Stimulated activated CD8-positive, alpha-beta memory T cell treated with anti-CD3 and anti-CD28 coated beads, Interleukin-4, amount 100 ng/mL, for 1 hour (primary cell): ENCODE measurements at regions not wholly inside any gene's neighbourhood (a gene's known extent, or its start where the extent isn't known, plus 50 kb on each side); places are given as distances from the start of the nearest gene placed in this dataset.

ENCODE experiments used
- DNase-seq, 2 donors: peaks; one replicate each; pipeline ENCODE4 v3.0.0-alpha.2; 2020; ENCODE audit warnings: low read depth in 2 of 2, low spot score in 1 of 2

- no peak for DNase-seq
These were observed 294.6 kb downstream of the ANXA1 start for GRCh38 chr9:73446306-73446705.

- DNase-seq, result no peak
These were observed 299.3 kb downstream of the ANXA1 start for GRCh38 chr9:73451003-73451402.

- DNase-seq, result no peak
These were observed 308.2 kb downstream of the ANXA1 start for GRCh38 chr9:73459817-73460216.

- no peak for DNase-seq
These were observed 317.1 kb downstream of the ANXA1 start for GRCh38 chr9:73468716-73469115.

- no peak for DNase-seq
These were observed 319.1 kb downstream of the ANXA1 start for GRCh38 chr9:73470766-73471165.

- DNase-seq, result no peak
These were observed 322.4 kb downstream of the ANXA1 start for GRCh38 chr9:73474002-73474600.

- DNase-seq, result no peak
These were observed 323.0 kb downstream of the ANXA1 start for GRCh38 chr9:73474625-73475024.

GRCh38 chr9:73494894-73495293 is 343.2 kb downstream of the ANXA1 start:
- no peak for DNase-seq

GRCh38 chr9:73497796-73498195 is 346.1 kb downstream of the ANXA1 start:
- DNase-seq, result no peak

- no peak for DNase-seq
These were observed 363.6 kb downstream of the ANXA1 start for GRCh38 chr9:73515216-73515615.

- no peak for DNase-seq
These were observed 371.7 kb downstream of the ANXA1 start for GRCh38 chr9:73523391-73523790.

GRCh38 chr9:73525350-73525749 is 373.7 kb downstream of the ANXA1 start:
- DNase-seq, result no peak

GRCh38 chr9:73527521-73527920 is 375.9 kb downstream of the ANXA1 start:
- no peak for DNase-seq

- no peak for DNase-seq
These were observed 377.3 kb downstream of the ANXA1 start for GRCh38 chr9:73528926-73529325.

- no peak for DNase-seq
These were observed 378.0 kb downstream of the ANXA1 start for GRCh38 chr9:73529666-73530065.

- DNase-seq, result no peak
These were observed 379.4 kb downstream of the ANXA1 start for GRCh38 chr9:73531051-73531532.

- DNase-seq, result no peak
These were observed 380.0 kb downstream of the ANXA1 start for GRCh38 chr9:73531658-73532057.

GRCh38 chr9:73532985-73533384 is 381.3 kb downstream of the ANXA1 start:
- DNase-seq, result no peak

GRCh38 chr9:73536403-73536802 is 384.7 kb downstream of the ANXA1 start:
- no peak for DNase-seq

GRCh38 chr9:73537561-73537960 is 385.9 kb downstream of the ANXA1 start:
- DNase-seq, result no peak

- DNase-seq, result no peak
These were observed 388.3 kb downstream of the ANXA1 start for GRCh38 chr9:73539881-73540390.

GRCh38 chr9:73541923-73542322 is 390.3 kb downstream of the ANXA1 start:
- no peak for DNase-seq

- DNase-seq, result no peak
These were observed 392.1 kb downstream of the ANXA1 start for GRCh38 chr9:73543727-73544126.
